Astrocyte (in vitro differentiated cells and primary cell): ENCODE measurements at regions not wholly inside any gene's neighbourhood (a gene's known extent, or its start where the extent isn't known, plus 50 kb on each side); places are given as distances from the start of the nearest gene placed in this dataset.

Source experiments
- DNase-seq: peaks from one replicate; pipeline ENCODE4 v3.0.0-alpha.2; 2010; ENCODE audit warnings: low read depth
- FAIRE-seq: peaks from 2 replicates; lab custom pipeline; 2011; peaks lifted over from hg19 to GRCh38; lab: Jason Lieb, UNC
- H2AFZ ChIP-seq: 2 replicates; pipeline ENCODE4 v1.6.0; 2012; ENCODE audit warnings: low read depth, low read length, inconsistent platforms
- H3K27ac ChIP-seq: 2 replicates; pipeline ENCODE4 v1.5.1; 2011; ENCODE audit warnings: low read depth, low read length, inconsistent platforms
- H3K27me3 ChIP-seq: 2 replicates; pipeline ENCODE4 v1.6.0; 2011; ENCODE audit warnings: low read length, inconsistent platforms; ENCODE audit not compliant: insufficient read depth
- H3K36me3 ChIP-seq: 2 replicates; pipeline ENCODE4 v1.5.1; 2011; ENCODE audit warnings: low read length, inconsistent platforms; ENCODE audit not compliant: insufficient read depth
- H3K4me1 ChIP-seq: 2 replicates; pipeline ENCODE4 v1.5.1; 2011; ENCODE audit warnings: low read length, inconsistent platforms; ENCODE audit not compliant: insufficient read depth
- H3K4me2 ChIP-seq: 2 replicates; pipeline ENCODE4 v1.6.0; 2012; ENCODE audit warnings: low read length, inconsistent platforms
- H3K4me3 ChIP-seq: 2 replicates; pipeline ENCODE4 v1.5.1; 2011; ENCODE audit warnings: low read depth, mild to moderate bottlenecking, low read length, inconsistent platforms; ENCODE audit not compliant: insufficient read depth
- H3K79me2 ChIP-seq: 2 replicates; pipeline ENCODE4 v1.6.0; 2012; ENCODE audit warnings: mild to moderate bottlenecking, low read length, inconsistent platforms; ENCODE audit not compliant: insufficient read depth
- H3K9ac ChIP-seq: 2 replicates; pipeline ENCODE4 v1.6.0; 2012; ENCODE audit warnings: mild to moderate bottlenecking, low read length, inconsistent platforms
- H3K9me3 ChIP-seq: 2 replicates; pipeline ENCODE4 v1.5.1; 2012; ENCODE audit warnings: low read depth, mild to moderate bottlenecking, low read length, inconsistent platforms; ENCODE audit not compliant: insufficient read depth
- H4K20me1 ChIP-seq: 2 replicates; pipeline ENCODE4 v1.6.0; 2012; ENCODE audit warnings: low read length, inconsistent platforms; ENCODE audit not compliant: insufficient read depth
- H3K27ac Mint-ChIP-seq: one replicate; pipeline ENCODE4 v1.8.0; 2021; ENCODE audit warnings: mild to moderate bottlenecking, mixed read lengths; ENCODE audit not compliant: unreplicated experiment
- H3K27me3 Mint-ChIP-seq: one replicate; pipeline ENCODE4 v1.8.0; 2021; ENCODE audit warnings: low read depth, mixed read lengths; ENCODE audit not compliant: unreplicated experiment
- H3K36me3 Mint-ChIP-seq: one replicate; pipeline ENCODE4 v1.8.0; 2021; ENCODE audit warnings: low read depth, mixed read lengths; ENCODE audit not compliant: unreplicated experiment
- H3K4me1 Mint-ChIP-seq: one replicate; pipeline ENCODE4 v1.8.0; 2021; ENCODE audit warnings: low read depth, mixed read lengths; ENCODE audit not compliant: unreplicated experiment
- H3K4me3 Mint-ChIP-seq: one replicate; pipeline ENCODE4 v1.8.0; 2021; ENCODE audit warnings: mild to moderate bottlenecking, moderate library complexity, mixed read lengths; ENCODE audit not compliant: unreplicated experiment
- H3K9me3 Mint-ChIP-seq: one replicate; pipeline ENCODE4 v1.8.0; 2021; ENCODE audit warnings: mild to moderate bottlenecking, mixed read lengths; ENCODE audit not compliant: unreplicated experiment
- CTCF ChIP-seq: IDR thresholded peaks from 2 replicates; pipeline ENCODE4 v1.5.1; 2011; ENCODE audit warnings: low read depth, mild to moderate bottlenecking, inconsistent platforms, low read length, moderate library complexity; ENCODE audit not compliant: insufficient read depth
- EZH2 ChIP-seq: IDR thresholded peaks from 2 replicates; pipeline ENCODE4 v1.6.1; 2012; ENCODE audit warnings: mild to moderate bottlenecking, low read length, inconsistent platforms; ENCODE audit not compliant: insufficient read depth

GRCh38 chr5:56389261-56389660, 156.1 kb upstream of the ANKRD55 start:
- Mint-ChIP-seq H3K27ac (no peak overlapping the region), H3K36me3 (no peaks in the 10 kb centered on the region), H3K9me3 (peaks cover 2% of the 10 kb centered on the region), H3K4me3 (no peak overlapping the region), H3K4me1 (no peaks in the 10 kb centered on the region), H3K27me3 (no peaks in the 10 kb centered on the region)
- Histone ChIP-seq H3K9me3 (no peaks in the 10 kb centered on the region), H3K36me3 (no peaks in the 10 kb centered on the region), H3K27ac (no peak overlapping the region), H3K27me3 (peaks cover 3% of the 10 kb centered on the region), H3K4me1 (no peaks in the 10 kb centered on the region), H4K20me1 (no peaks in the 10 kb centered on the region), H3K9ac (no peak overlapping the region), H3K79me2 (no peaks in the 10 kb centered on the region), H2AFZ (no peak overlapping the region), H3K4me3 (no peak overlapping the region), H3K4me2 (no peak overlapping the region)
- no peak for TF ChIP-seq CTCF
- no peak for TF ChIP-seq EZH2
- FAIRE-seq (no peak), DNase-seq (no peak)

GRCh38 chr5:56388229-56388985, 155.3 kb upstream of the ANKRD55 start:
- no peaks in the 10 kb centered on the region for H3K9me3 ChIP-seq
- H3K4me3 ChIP-seq = no peak overlapping the region
- no peak overlapping the region for H3K27ac ChIP-seq
- DNase-seq (no peak), FAIRE-seq (no peak)
- peaks cover 3% of the 10 kb centered on the region for H3K27me3 ChIP-seq
- Mint-ChIP-seq H3K36me3 (no peaks in the 10 kb centered on the region), H3K4me3 (no peak overlapping the region), H3K27ac (no peak overlapping the region), H3K4me1 (no peaks in the 10 kb centered on the region), H3K9me3 (peaks cover 2% of the 10 kb centered on the region), H3K27me3 (no peaks in the 10 kb centered on the region)
- H4K20me1 ChIP-seq = no peaks in the 10 kb centered on the region
- no peaks in the 10 kb centered on the region for H3K4me1 ChIP-seq
- TF ChIP-seq CTCF = no peak
- no peak for TF ChIP-seq EZH2
- H3K36me3 ChIP-seq = no peaks in the 10 kb centered on the region
- H2AFZ ChIP-seq = no peak overlapping the region
- H3K4me2 ChIP-seq = no peak overlapping the region
- no peak overlapping the region for H3K9ac ChIP-seq
- H3K79me2 ChIP-seq = no peaks in the 10 kb centered on the region

DNA sequence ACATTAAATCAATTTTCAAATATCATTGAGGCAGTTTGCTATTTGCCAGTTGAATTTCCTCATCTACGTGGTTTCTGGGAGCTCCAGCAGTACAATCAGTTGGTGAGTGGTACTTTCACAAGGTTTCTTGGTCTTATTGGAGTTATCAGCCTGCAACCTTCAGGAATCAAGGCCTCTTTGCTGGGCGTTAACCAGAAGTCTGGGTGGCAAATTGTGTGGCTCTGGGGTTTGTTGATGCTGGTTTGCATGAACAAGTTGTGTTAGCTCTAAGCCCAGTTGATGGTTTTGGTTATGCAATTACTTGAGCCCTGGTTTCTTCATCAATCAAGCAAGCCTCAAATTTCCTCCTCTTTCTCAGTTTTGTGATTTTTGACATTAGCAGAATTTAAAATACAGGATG, 152.9 kb upstream of the ANKRD55 start:
- H3K36me3 ChIP-seq = no peaks in the 10 kb centered on the region
- no peaks in the 10 kb centered on the region for H4K20me1 ChIP-seq
- no peak overlapping the region for H3K4me2 ChIP-seq
- H3K9me3 ChIP-seq = no peaks in the 10 kb centered on the region
- H2AFZ ChIP-seq = no peak overlapping the region
- H3K27ac ChIP-seq = no peak overlapping the region
- FAIRE-seq (no peak), DNase-seq (no peak)
- Mint-ChIP-seq H3K9me3 (peaks cover 2% of the 10 kb centered on the region), H3K27me3 (no peaks in the 10 kb centered on the region), H3K27ac (no peak overlapping the region), H3K36me3 (no peaks in the 10 kb centered on the region), H3K4me1 (no peaks in the 10 kb centered on the region), H3K4me3 (no peak overlapping the region)
- peaks cover 3% of the 10 kb centered on the region for H3K27me3 ChIP-seq
- no peak overlapping the region for H3K9ac ChIP-seq
- H3K4me1 ChIP-seq = no peaks in the 10 kb centered on the region
- H3K4me3 ChIP-seq = no peak overlapping the region
- no peaks in the 10 kb centered on the region for H3K79me2 ChIP-seq
- TF ChIP-seq CTCF (no peak), EZH2 (no peak)
